C1 segment of cervical spinal cord (tissue), 14 donors: ENCODE measurements at regions not wholly inside any gene's neighbourhood (a gene's known extent, or its start where the extent isn't known, plus 50 kb on each side); places are given as distances from the start of the nearest gene placed in this dataset.
A peak's percentile ranks its signal among the peaks of the same experiment; 100 is the strongest.

Source experiments
- DNase-seq, 14 donors: peaks; one replicate each; lab custom pipeline; 2025; lab: John Stamatoyannopoulos, UW

GRCh38 chr1:173395762-173396161 is 81.4 kb upstream of the PRDX6 start:
- no peak for DNase-seq

GRCh38 chr1:173400387-173400995 is 76.6 kb upstream of the PRDX6 start:
- DNase-seq = no peak

GRCh38 chr1:173403996-173404395 is 73.1 kb upstream of the PRDX6 start:
- DNase-seq = no peak

- no peak for DNase-seq
Observed at GRCh38 chr1:173405281-173405680, 71.9 kb upstream of the PRDX6 start.

GRCh38 chr1:173405834-173406233 is 71.3 kb upstream of the PRDX6 start:
- no peak for DNase-seq

GRCh38 chr1:173406783-173407230 is 70.3 kb upstream of the PRDX6 start:
- DNase-seq = no peak

GRCh38 chr1:173407846-173408245 is 69.3 kb upstream of the PRDX6 start:
- no peak for DNase-seq

GRCh38 chr1:173408886-173409285 is 68.2 kb upstream of the PRDX6 start:
- no peak for DNase-seq

GRCh38 chr1:173409613-173410012 is 67.5 kb upstream of the PRDX6 start:
- peak in 4 of 14 donors; percentile 3 to 16 (median 8) for DNase-seq

- DNase-seq = no peak
Observed at GRCh38 chr1:173410133-173410793, 66.9 kb upstream of the PRDX6 start.

GRCh38 chr1:173410794-173411236 is 66.3 kb upstream of the PRDX6 start:
- peak in 1 of 14 donors; percentile 1 for DNase-seq

- no peak for DNase-seq
Observed at GRCh38 chr1:173411835-173412742, 65.0 kb upstream of the PRDX6 start.

- no peak for DNase-seq
Observed at GRCh38 chr1:173413271-173413707, 63.8 kb upstream of the PRDX6 start.

- DNase-seq = no peak
Observed at GRCh38 chr1:173414136-173414535, 63.0 kb upstream of the PRDX6 start.

GRCh38 chr1:173414539-173415226 is 62.5 kb upstream of the PRDX6 start:
- DNase-seq = no peak

- no peak for DNase-seq
Observed at GRCh38 chr1:173415490-173415889, 61.6 kb upstream of the PRDX6 start.

GRCh38 chr1:173415905-173416450 is 61.2 kb upstream of the PRDX6 start:
- DNase-seq = no peak

GRCh38 chr1:173417563-173417962 is 59.6 kb upstream of the PRDX6 start:
- no peak for DNase-seq

GRCh38 chr1:173418107-173418985 is 58.8 kb upstream of the PRDX6 start:
- DNase-seq = no peak

GRCh38 chr1:173420330-173420806 is 56.8 kb upstream of the PRDX6 start:
- peak in 10 of 14 donors; percentile 1 to 37 (median 20) for DNase-seq
